Kasumi-1 (cell line): ENCODE measurements at regions not wholly inside any gene's neighbourhood (a gene's known extent, or its start where the extent isn't known, plus 50 kb on each side); places are given as distances from the start of the nearest gene placed in this dataset.
"Not testable (repeated sequence)": the region's sequence is repeated elsewhere in the genome, so short reads cannot be mapped to it uniquely, and the experiment has no call there.

Experiments used
- DNase-seq, 2 experiments: peaks; one replicate each; lab custom pipeline; 2025; lab: John Stamatoyannopoulos, UW

- not testable (repeated sequence) for DNase-seq
Observed at GRCh38 chr1:146411923-146412322, 183.1 kb upstream of the NOTCH2NLA start.

GRCh38 chr1:146409817-146410441 lies 181.1 kb upstream of the NOTCH2NLA start:
- not testable (repeated sequence) for DNase-seq

GRCh38 chr1:146409116-146409801 lies 180.4 kb upstream of the NOTCH2NLA start:
- not testable (repeated sequence) for DNase-seq

GRCh38 chr1:146401281-146401825 lies 172.5 kb upstream of the NOTCH2NLA start:
- not testable (repeated sequence) for DNase-seq

- not testable (repeated sequence) for DNase-seq
Observed at GRCh38 chr1:146400173-146401121, 171.6 kb upstream of the NOTCH2NLA start.

- DNase-seq = not testable (repeated sequence)
Observed at GRCh38 chr1:146399225-146399624, 170.4 kb upstream of the NOTCH2NLA start.

- DNase-seq = not testable (repeated sequence)
Observed at GRCh38 chr1:146396801-146397200, 168.0 kb upstream of the NOTCH2NLA start.

- not testable (repeated sequence) for DNase-seq
Observed at GRCh38 chr1:146396242-146396641, 167.4 kb upstream of the NOTCH2NLA start.

- not testable (repeated sequence) for DNase-seq
Observed at GRCh38 chr1:146393796-146394195, 165.0 kb upstream of the NOTCH2NLA start.

- DNase-seq = not testable (repeated sequence)
Observed at GRCh38 chr1:146393154-146393553, 164.3 kb upstream of the NOTCH2NLA start.

GRCh38 chr1:146389178-146389577 lies 160.4 kb upstream of the NOTCH2NLA start:
- DNase-seq = peak in 1 of 2 experiments; percentile 4

- DNase-seq = not testable (repeated sequence)
Observed at GRCh38 chr1:146387750-146388469, 159.1 kb upstream of the NOTCH2NLA start.

GRCh38 chr1:146386851-146387749 lies 158.3 kb upstream of the NOTCH2NLA start:
- DNase-seq = peak; percentile 91 to 96

- not testable (repeated sequence) for DNase-seq
Observed at GRCh38 chr1:146381196-146381595, 152.4 kb upstream of the NOTCH2NLA start.

- peak; percentile 98 for DNase-seq
Observed at GRCh38 chr1:146376708-146377496, 148.1 kb upstream of the NOTCH2NLA start.

GRCh38 chr1:146376309-146376707 lies 147.5 kb upstream of the NOTCH2NLA start:
- peak; percentile 52 for DNase-seq

GRCh38 chr1:146375108-146375507 lies 146.3 kb upstream of the NOTCH2NLA start:
- DNase-seq = not testable (repeated sequence)

- not testable (repeated sequence) for DNase-seq
Observed at GRCh38 chr1:146369940-146370339, 141.1 kb upstream of the NOTCH2NLA start.

- DNase-seq = not testable (repeated sequence)
Observed at GRCh38 chr1:146355373-146355772, 126.6 kb upstream of the NOTCH2NLA start.
